BE2C (cell line): ENCODE measurements at regions not wholly inside any gene's neighbourhood (a gene's known extent, or its start where the extent isn't known, plus 50 kb on each side); places are given as distances from the start of the nearest gene placed in this dataset.

ENCODE experiments used
- DNase-seq: peaks from one replicate; pipeline ENCODE4 v3.0.0-alpha.2; 2020
- H3K27me3 ChIP-seq: fragments of 250-450 bp; sonication (Bioruptor Pico); 2 replicates; pipeline ENCODE4 v1.5.1; 2020; ENCODE audit warnings: mild to moderate bottlenecking
- H3K36me3 ChIP-seq: fragments of 250-450 bp; sonication (Bioruptor Pico); 2 replicates; pipeline ENCODE4 v1.5.1; 2020; ENCODE audit warnings: mild to moderate bottlenecking
- H3K4me1 ChIP-seq: fragments of 250-450 bp; sonication (Bioruptor Pico); 2 replicates; pipeline ENCODE4 v1.5.1; 2020
- H3K4me3 ChIP-seq: 2 replicates; pipeline ENCODE4 v1.5.1; 2011; ENCODE audit warnings: low read depth, low read length
- H3K9me3 ChIP-seq: fragments of 250-450 bp; sonication (Bioruptor Pico); 2 replicates; pipeline ENCODE4 v1.5.1; 2020
- TF ChIP-seq, protein P1 (sequence below): IDR thresholded peaks from 2 replicates; pipeline ENCODE4 v1.5.1; 2012; ENCODE audit warnings: mild to moderate bottlenecking, low read depth, low read length

DNA sequence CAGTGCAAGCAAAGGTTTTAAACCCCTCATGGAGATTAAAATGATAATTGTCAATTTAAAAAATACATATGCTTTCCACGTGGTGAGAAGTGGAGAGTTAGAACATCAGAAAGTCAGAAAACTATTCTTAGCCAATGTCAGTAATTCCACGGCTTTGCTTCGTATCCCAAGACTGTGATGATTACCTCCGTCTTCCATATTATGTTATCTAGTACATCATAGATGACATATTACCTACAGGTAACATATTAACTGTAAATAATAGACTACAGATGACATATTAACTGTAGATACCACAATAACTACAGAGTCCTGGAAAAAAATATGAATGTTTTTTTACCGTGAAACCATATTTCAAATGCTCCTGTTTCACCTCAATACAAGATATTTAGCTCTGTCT, 579.4 kb upstream of the PFKP start:
- H3K27me3 ChIP-seq, result no peaks in the 10 kb centered on the region

DNA sequence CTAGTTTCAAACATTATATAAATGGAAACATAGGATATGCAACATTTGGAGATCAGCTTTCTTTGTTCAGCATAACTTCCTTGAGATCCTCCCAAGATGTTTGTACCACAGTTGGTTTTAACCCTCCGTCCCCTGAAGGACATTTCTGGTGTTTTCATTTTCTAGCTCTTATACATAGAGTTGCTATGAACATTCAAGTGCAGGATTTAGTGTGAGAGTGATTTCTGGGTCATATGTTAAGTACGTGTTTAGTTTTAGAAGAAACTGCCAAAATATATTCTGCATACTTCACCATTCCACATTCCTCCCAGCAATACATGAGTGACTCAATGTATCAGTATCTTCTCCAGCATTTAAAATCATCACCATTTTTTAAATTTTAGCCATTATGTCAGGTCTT, 588.7 kb upstream of the PFKP start:
- no peak for DNase-seq
- no peak overlapping the region for H3K4me3 ChIP-seq
- no peaks in the 10 kb centered on the region for H3K27me3 ChIP-seq
- no peaks in the 10 kb centered on the region for H3K9me3 ChIP-seq
- H3K4me1 ChIP-seq, result no peaks in the 10 kb centered on the region
- no peaks in the 10 kb centered on the region for H3K36me3 ChIP-seq
- TF ChIP-seq, protein P1, sequence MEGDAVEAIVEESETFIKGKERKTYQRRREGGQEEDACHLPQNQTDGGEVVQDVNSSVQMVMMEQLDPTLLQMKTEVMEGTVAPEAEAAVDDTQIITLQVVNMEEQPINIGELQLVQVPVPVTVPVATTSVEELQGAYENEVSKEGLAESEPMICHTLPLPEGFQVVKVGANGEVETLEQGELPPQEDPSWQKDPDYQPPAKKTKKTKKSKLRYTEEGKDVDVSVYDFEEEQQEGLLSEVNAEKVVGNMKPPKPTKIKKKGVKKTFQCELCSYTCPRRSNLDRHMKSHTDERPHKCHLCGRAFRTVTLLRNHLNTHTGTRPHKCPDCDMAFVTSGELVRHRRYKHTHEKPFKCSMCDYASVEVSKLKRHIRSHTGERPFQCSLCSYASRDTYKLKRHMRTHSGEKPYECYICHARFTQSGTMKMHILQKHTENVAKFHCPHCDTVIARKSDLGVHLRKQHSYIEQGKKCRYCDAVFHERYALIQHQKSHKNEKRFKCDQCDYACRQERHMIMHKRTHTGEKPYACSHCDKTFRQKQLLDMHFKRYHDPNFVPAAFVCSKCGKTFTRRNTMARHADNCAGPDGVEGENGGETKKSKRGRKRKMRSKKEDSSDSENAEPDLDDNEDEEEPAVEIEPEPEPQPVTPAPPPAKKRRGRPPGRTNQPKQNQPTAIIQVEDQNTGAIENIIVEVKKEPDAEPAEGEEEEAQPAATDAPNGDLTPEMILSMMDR, result no peak

More for the DNA sequence above, 579.4 kb upstream of the PFKP start:
- DNase-seq, result no peak
- no peak overlapping the region for H3K4me3 ChIP-seq
- no peaks in the 10 kb centered on the region for H3K36me3 ChIP-seq
- no peaks in the 10 kb centered on the region for H3K9me3 ChIP-seq
- no peaks in the 10 kb centered on the region for H3K4me1 ChIP-seq
- TF ChIP-seq, protein P1, result no peak

DNA sequence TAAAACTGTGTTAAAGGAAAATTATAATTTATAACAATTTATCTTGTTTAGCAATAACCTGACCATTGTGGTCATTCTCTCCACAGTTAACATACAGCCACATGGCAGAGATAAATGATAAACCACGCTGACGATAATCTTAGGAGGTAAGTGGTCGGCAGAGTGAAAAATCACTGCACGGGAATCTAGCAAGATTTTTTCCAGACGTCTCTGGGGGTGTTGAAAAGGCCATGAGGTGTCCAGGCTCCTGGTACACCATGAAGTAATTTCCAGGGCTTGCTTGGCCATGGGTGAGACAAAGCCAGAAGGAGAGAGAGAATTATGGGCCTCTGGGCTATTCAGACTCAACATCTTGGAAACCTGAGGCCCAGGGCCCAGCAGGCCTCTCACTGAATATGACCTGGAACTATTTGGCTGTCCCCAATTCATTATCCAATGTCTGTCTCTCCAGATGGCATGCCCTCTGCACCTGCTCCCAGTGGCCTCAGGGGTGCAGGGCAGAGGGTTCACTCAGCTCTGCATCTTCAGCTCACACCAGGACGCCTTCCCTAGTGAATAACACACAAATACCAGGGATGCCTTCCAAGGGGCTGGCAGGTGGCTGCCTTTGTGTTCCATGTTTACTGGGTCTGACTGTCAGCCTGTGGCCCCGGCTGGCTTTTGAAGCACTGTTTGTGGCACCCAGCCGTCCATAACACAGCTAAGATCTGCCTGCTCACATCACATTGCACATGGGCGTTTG, 590.4 kb upstream of the PFKP start:
- DNase-seq, result no peak

DNA sequence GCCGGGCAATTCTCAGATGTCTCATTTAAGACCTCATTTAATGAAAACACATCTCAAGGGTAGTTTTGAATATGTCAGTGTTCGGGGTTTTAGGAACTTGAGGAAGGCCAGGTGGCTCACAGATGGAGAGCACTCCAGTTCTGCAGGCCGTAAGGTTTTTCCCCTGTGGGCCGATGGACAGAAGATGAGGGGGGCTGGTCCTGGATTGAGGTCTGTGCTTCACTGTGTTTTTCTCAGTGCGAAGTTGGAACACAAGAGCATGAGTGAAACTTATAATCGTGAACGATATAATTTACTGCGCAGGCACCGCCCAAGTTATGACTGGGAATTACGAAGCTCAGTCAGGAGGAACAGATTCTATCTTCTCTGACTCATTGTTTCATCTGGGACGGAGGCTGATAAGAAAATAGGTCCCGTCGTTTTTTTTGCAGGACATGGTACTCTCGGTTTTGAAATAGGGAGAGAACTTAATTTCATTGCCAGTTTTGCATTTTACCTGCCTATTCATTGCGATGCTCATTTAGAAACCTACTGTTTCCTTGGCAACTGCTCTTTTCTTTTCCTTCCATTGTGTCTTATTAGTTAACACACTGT, 591.0 kb upstream of the PFKP start:
- TF ChIP-seq, protein P1, result no peak
- no peaks in the 10 kb centered on the region for H3K36me3 ChIP-seq
- no peak overlapping the region for H3K4me3 ChIP-seq
- H3K9me3 ChIP-seq, result no peaks in the 10 kb centered on the region
- H3K4me1 ChIP-seq, result no peaks in the 10 kb centered on the region
- no peak for DNase-seq
- no peaks in the 10 kb centered on the region for H3K27me3 ChIP-seq

More for the DNA sequence above, 590.4 kb upstream of the PFKP start:
- H3K36me3 ChIP-seq, result no peaks in the 10 kb centered on the region
- no peaks in the 10 kb centered on the region for H3K9me3 ChIP-seq
- H3K27me3 ChIP-seq, result no peaks in the 10 kb centered on the region
- no peaks in the 10 kb centered on the region for H3K4me1 ChIP-seq
- H3K4me3 ChIP-seq, result no peak overlapping the region
- TF ChIP-seq, protein P1, result no peak

DNA sequence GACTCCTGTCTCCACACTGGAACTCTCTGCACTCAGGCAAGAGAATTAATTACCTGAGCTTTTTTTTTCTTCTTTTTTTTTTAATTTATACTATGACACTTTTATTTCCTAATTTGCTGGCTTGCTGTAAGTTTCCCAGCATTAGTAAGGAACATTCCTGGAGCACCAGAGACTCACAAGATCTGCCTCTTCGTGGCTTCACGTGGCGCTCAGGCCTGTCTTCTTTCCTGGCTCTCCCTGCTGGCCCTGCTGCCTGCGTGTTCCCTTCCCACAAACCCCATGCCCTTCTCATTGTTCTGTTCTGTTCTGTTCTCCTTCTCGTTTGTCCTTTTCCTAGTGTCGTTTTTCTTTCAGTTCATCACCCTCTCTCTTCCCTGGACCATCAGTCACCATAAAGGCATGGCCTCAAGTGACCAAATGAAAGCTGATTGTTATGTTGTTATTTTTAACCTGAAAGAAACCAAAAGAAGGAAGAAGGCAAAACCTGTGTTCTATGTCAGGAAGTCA, 591.6 kb upstream of the PFKP start:
- no peaks in the 10 kb centered on the region for H3K4me1 ChIP-seq
- no peak for DNase-seq
- TF ChIP-seq, protein P1, result no peak

DNA sequence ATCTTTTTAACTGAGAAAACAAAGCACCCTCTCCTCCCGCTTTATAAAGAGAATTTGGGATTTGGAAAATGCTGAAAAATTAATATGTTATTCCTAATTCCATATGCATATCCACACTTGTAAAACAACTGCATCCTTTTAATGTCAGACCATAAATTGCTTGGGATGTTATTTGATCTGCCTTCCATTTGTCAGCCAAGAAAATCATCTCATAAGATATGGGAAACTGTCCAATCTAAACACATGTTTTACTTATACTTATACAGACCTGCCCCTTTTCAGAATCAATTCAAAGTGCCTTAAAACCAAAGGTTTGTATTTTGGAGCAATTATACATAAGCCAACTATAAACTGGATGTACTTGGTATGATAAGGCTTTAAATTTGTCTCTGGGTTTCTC, 595.5 kb upstream of the PFKP start:
- H3K27me3 ChIP-seq, result no peaks in the 10 kb centered on the region
- no peak overlapping the region for H3K4me3 ChIP-seq
- H3K9me3 ChIP-seq, result no peaks in the 10 kb centered on the region
- no peaks in the 10 kb centered on the region for H3K36me3 ChIP-seq
- no peaks in the 10 kb centered on the region for H3K4me1 ChIP-seq
- no peak for DNase-seq
- TF ChIP-seq, protein P1, result no peak

More for the DNA sequence above, 591.6 kb upstream of the PFKP start:
- Histone ChIP-seq H3K27me3 (no peaks in the 10 kb centered on the region), H3K9me3 (no peaks in the 10 kb centered on the region), H3K36me3 (no peaks in the 10 kb centered on the region), H3K4me3 (no peak overlapping the region)
